ENCODE measurements at regions not wholly inside any gene's neighbourhood (a gene's known extent, or its start where the extent isn't known, plus 50 kb on each side); places are given as distances from the start of the nearest gene placed in this dataset.

DNA sequence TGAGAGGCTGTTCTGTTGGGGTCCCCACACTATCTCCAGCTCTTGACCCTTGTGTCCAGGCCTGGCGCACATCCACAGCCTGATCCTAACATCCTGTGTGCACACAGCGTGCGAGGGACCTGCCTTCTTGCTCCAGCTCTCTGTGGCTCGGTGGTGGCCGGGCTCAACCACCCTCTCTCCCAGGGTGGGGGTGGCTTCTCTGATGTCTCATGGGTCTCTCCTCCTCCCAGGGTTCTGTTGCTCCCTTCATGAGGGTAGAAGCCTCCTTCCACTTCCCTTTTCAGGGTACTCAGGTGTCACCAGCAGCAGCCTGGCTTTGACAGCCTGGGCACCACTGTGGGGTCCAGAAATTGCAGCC lies 196.9 kb upstream of the RAB6C start:
- no peak for DNase-seq (ENCODE audit: low spot score)
- H3K79me2 ChIP-seq, result no peaks in the 10 kb centered on the region
- H3K27ac ChIP-seq, result no peak overlapping the region
- no peak overlapping the region for H2AFZ ChIP-seq
- no peaks in the 10 kb centered on the region for H3K9me3 ChIP-seq (ENCODE audit: low read depth)
- H3K4me1 ChIP-seq (ENCODE audit: insufficient read depth), result peaks cover 10% of the 10 kb centered on the region
- H4K20me1 ChIP-seq (ENCODE audit: insufficient read depth, poor library complexity, severe bottlenecking), result no peaks in the 10 kb centered on the region
- TF ChIP-seq CTCF (IDR thresholded peaks at IDR 0.05; ENCODE audit: poor library complexity) (no peak), EZH2phosphoT487 (IDR thresholded peaks at IDR 0.05; ENCODE audit: low read depth, severe bottlenecking, unreplicated experiment) (no peak), EZH2 (IDR thresholded peaks at IDR 0.05; ENCODE audit: borderline replicate concordance) (no peak)
- H3K4me2 ChIP-seq, result no peak overlapping the region
- H3K9me2 ChIP-seq (replicated peaks; ENCODE audit: insufficient read depth), result no peaks in the 10 kb centered on the region
- H3K4me3 ChIP-seq, result no peak overlapping the region
- WGBS (ENCODE audit: low lambda C conversion rate, missing lambda C conversion rate), result 92% methylated on average over 5 of the region's 5 CpGs
- no peaks in the 10 kb centered on the region for H3K36me3 ChIP-seq (replicated peaks; ENCODE audit: insufficient read depth, low read depth)
- no peaks in the 10 kb centered on the region for H3K27me3 ChIP-seq

DNA sequence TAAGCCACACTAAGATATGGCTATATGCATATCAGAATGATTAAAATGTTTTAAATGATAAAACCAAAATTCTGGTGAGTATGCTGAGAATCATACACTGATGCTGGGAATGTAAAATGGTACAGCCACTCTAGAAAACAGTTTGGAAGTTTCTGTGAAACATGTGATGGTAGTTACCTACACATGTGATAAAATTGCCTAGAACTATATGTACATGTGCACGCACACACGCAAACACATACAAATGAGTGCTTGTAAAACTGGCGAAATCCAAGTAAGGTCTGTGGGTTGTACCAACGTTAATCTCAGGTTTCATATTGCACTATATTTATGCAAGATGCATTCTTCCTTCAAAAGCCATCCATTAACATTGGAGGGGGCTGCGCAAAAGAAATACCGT lies 195.0 kb upstream of the RAB6C start:
- no peaks in the 10 kb centered on the region for H3K27me3 ChIP-seq
- no peak for TF ChIP-seq EZH2 (IDR thresholded peaks at IDR 0.05; ENCODE audit: borderline replicate concordance)
- TF ChIP-seq CTCF (IDR thresholded peaks at IDR 0.05; ENCODE audit: poor library complexity), result no peak
- no peak for TF ChIP-seq EZH2phosphoT487 (IDR thresholded peaks at IDR 0.05; ENCODE audit: low read depth, severe bottlenecking, unreplicated experiment)
- no peaks in the 10 kb centered on the region for H3K9me3 ChIP-seq (ENCODE audit: low read depth)
- H3K4me1 ChIP-seq (ENCODE audit: insufficient read depth), result peaks cover 10% of the 10 kb centered on the region
- H2AFZ ChIP-seq, result no peak overlapping the region
- H3K27ac ChIP-seq, result no peak overlapping the region
- H3K9me2 ChIP-seq (replicated peaks; ENCODE audit: insufficient read depth), result no peaks in the 10 kb centered on the region
- no peaks in the 10 kb centered on the region for H4K20me1 ChIP-seq (ENCODE audit: insufficient read depth, poor library complexity, severe bottlenecking)
- no peak overlapping the region for H3K4me2 ChIP-seq
- no peak for DNase-seq (ENCODE audit: low spot score)
- no peaks in the 10 kb centered on the region for H3K79me2 ChIP-seq
- 86% methylated on average over 6 of the region's 6 CpGs for WGBS (ENCODE audit: low lambda C conversion rate, missing lambda C conversion rate)
- no peaks in the 10 kb centered on the region for H3K36me3 ChIP-seq (replicated peaks; ENCODE audit: insufficient read depth, low read depth)
- H3K4me3 ChIP-seq, result no peak overlapping the region

GRCh38 chr2:129791712-129792111 lies 187.8 kb upstream of the RAB6C start:
- H3K4me2 ChIP-seq, result no peak overlapping the region

More at GRCh38 chr2:129791712-129792111, 187.8 kb upstream of the RAB6C start:
- Histone ChIP-seq H3K27me3 (no peaks in the 10 kb centered on the region), H3K9me2 (replicated peaks; ENCODE audit: insufficient read depth) (no peaks in the 10 kb centered on the region), H3K79me2 (no peaks in the 10 kb centered on the region), H3K4me3 (no peak overlapping the region), H3K27ac (no peak overlapping the region), H2AFZ (no peak overlapping the region), H4K20me1 (ENCODE audit: insufficient read depth, poor library complexity, severe bottlenecking) (no peaks in the 10 kb centered on the region), H3K9me3 (ENCODE audit: low read depth) (no peaks in the 10 kb centered on the region), H3K36me3 (replicated peaks; ENCODE audit: insufficient read depth, low read depth) (no peaks in the 10 kb centered on the region), H3K4me1 (ENCODE audit: insufficient read depth) (no peaks in the 10 kb centered on the region)
- no peak for TF ChIP-seq EZH2phosphoT487 (IDR thresholded peaks at IDR 0.05; ENCODE audit: low read depth, severe bottlenecking, unreplicated experiment)
- no peak for TF ChIP-seq EZH2 (IDR thresholded peaks at IDR 0.05; ENCODE audit: borderline replicate concordance)
- TF ChIP-seq CTCF (IDR thresholded peaks at IDR 0.05; ENCODE audit: poor library complexity), result no peak
- WGBS (ENCODE audit: low lambda C conversion rate, missing lambda C conversion rate), result 93% methylated on average over 12 of the region's 12 CpGs
- no peak for DNase-seq (ENCODE audit: low spot score)
